Activated B cell treated with CpG ODN at 0.5 μM for 24 hours (primary cell): ENCODE measurements at regions not wholly inside any gene's neighbourhood (a gene's known extent, or its start where the extent isn't known, plus 50 kb on each side); places are given as distances from the start of the nearest gene placed in this dataset.

Source experiments
- ATAC-seq: fragments of 200-7000 bp; cut with Tn5 transposase; one replicate; pipeline ENCODE4 v1.10.0; 2021; ENCODE audit warnings: low read depth, mild to moderate bottlenecking, moderate library complexity
- CTCF ChIA-PET: fragments of 350-600 bp; sonication (Branson Sonifier 250); formaldehyde crosslinking; loops from one replicate; lab custom pipeline; 2021; ENCODE audit warnings: antibody characterized with exemption; lab: Charles Lee
- POLR2A ChIA-PET: fragments of 350-600 bp; sonication (Branson Sonifier 250); formaldehyde crosslinking; loops from one replicate; lab custom pipeline; 2021; ENCODE audit warnings: antibody characterized with exemption; lab: Charles Lee
- DNase-seq: peaks from one replicate; pipeline ENCODE4 v3.0.0; 2022
- H3K27ac Mint-ChIP-seq: one replicate; pipeline ENCODE4 v1.8.0; 2020; ENCODE audit warnings: mixed read lengths
- H3K27me3 Mint-ChIP-seq: one replicate; pipeline ENCODE4 v1.8.0; 2021; ENCODE audit warnings: mixed read lengths
- H3K36me3 Mint-ChIP-seq: one replicate; pipeline ENCODE4 v1.8.0; 2021; ENCODE audit warnings: low read depth, mixed read lengths
- H3K4me1 Mint-ChIP-seq: one replicate; pipeline ENCODE4 v1.8.0; 2021; ENCODE audit warnings: mixed read lengths
- H3K4me3 Mint-ChIP-seq: one replicate; pipeline ENCODE4 v1.8.0; 2020; ENCODE audit warnings: mild to moderate bottlenecking, mixed read lengths
- H3K9me3 Mint-ChIP-seq: one replicate; pipeline ENCODE4 v1.8.0; 2020; ENCODE audit warnings: mixed read lengths
- intact Hi-C: fragments of 100-400 bp; cut with micrococcal nuclease; formaldehyde crosslinking; loops from one replicate; pipeline ENCODE4 v1.15.1; 2024
- TF ChIP-seq, protein P1 (sequence below): fragments of 200-600 bp; IDR thresholded peaks from one replicate; pipeline ENCODE4 v1.8.0; 2022; ENCODE audit warnings: antibody characterized with exemption, mild to moderate bottlenecking

GRCh38 chr6:150482883-150483409 is 114.1 kb downstream of the IYD start:
- Mint-ChIP-seq H3K27me3 (peaks cover 7% of the 10 kb centered on the region), H3K27ac (no peak overlapping the region), H3K4me3 (no peak overlapping the region), H3K9me3 (no peaks in the 10 kb centered on the region), H3K4me1 (no peaks in the 10 kb centered on the region), H3K36me3 (no peaks in the 10 kb centered on the region)
- CTCF ChIA-PET: no interaction called here
- POLR2A ChIA-PET: no interaction called here
- DNase-seq (no peak), ATAC-seq (no peak)
- TF ChIP-seq, protein P1, sequence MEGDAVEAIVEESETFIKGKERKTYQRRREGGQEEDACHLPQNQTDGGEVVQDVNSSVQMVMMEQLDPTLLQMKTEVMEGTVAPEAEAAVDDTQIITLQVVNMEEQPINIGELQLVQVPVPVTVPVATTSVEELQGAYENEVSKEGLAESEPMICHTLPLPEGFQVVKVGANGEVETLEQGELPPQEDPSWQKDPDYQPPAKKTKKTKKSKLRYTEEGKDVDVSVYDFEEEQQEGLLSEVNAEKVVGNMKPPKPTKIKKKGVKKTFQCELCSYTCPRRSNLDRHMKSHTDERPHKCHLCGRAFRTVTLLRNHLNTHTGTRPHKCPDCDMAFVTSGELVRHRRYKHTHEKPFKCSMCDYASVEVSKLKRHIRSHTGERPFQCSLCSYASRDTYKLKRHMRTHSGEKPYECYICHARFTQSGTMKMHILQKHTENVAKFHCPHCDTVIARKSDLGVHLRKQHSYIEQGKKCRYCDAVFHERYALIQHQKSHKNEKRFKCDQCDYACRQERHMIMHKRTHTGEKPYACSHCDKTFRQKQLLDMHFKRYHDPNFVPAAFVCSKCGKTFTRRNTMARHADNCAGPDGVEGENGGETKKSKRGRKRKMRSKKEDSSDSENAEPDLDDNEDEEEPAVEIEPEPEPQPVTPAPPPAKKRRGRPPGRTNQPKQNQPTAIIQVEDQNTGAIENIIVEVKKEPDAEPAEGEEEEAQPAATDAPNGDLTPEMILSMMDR: no peak
- intact Hi-C loops: no loop called here

DNA sequence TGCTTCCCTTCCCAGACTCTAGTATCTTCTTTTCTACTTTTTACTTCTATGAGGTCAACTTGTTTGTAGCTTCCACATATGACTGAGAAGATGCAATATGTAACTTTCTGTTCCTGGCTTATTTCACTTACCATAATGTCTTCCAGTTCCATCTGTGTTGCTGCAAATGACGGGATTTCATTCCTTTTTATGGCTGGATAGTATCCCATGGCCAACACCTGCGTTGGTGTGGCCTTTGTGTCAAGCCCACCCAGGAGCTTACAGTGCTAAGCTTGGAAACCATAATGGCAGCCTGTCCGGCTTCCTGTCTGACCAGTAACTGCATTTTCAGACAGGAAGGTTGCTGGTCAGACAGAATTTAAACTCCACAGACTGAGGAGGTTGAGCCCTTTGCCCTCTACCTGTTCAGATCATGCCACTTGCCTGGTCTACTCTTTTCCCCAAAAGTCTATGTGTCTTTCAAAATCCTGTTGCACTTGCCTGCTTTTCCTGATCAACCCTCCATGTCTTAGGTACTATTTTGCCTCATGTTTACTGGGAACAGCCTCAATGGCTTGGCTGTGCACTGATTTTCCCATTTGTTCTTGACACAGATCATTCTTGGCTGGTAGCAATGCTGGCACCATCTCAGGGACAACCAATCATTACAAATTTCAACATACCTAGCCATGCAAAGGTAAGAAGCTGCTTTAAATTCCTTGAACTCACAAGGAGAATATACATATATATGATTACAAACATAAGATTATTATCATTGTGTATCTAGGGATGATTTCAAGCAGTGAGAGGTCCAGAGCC is 114.3 kb upstream of the PLEKHG1 start:
- Mint-ChIP-seq H3K4me3 (no peak overlapping the region), H3K36me3 (no peaks in the 10 kb centered on the region), H3K4me1 (no peaks in the 10 kb centered on the region), H3K27me3 (peaks cover 3% of the 10 kb centered on the region), H3K27ac (no peak overlapping the region), H3K9me3 (no peaks in the 10 kb centered on the region)
- TF ChIP-seq, protein P1: no peak
- no peak for ATAC-seq
- intact Hi-C loops: no loop called here
- POLR2A ChIA-PET: no interaction called here
- DNase-seq: no peak
- CTCF ChIA-PET: no interaction called here

- CTCF ChIA-PET: no interaction called here
- H3K4me3 Mint-ChIP-seq: no peak overlapping the region
- ATAC-seq: no peak
- H3K9me3 Mint-ChIP-seq: no peaks in the 10 kb centered on the region
- H3K4me1 Mint-ChIP-seq: peaks cover under 1% of the 10 kb centered on the region
- no peaks in the 10 kb centered on the region for H3K27me3 Mint-ChIP-seq
- intact Hi-C loops: no loop called here
- POLR2A ChIA-PET: no interaction called here
- TF ChIP-seq, protein P1: no peak
- no peak for DNase-seq
- no peak overlapping the region for H3K27ac Mint-ChIP-seq
- H3K36me3 Mint-ChIP-seq: no peaks in the 10 kb centered on the region
Observed at GRCh38 chr6:150486048-150486447, 113.6 kb upstream of the PLEKHG1 start.

- ATAC-seq (no peak), DNase-seq (no peak)
- H3K36me3 Mint-ChIP-seq: no peaks in the 10 kb centered on the region
- no peak overlapping the region for H3K27ac Mint-ChIP-seq
- TF ChIP-seq, protein P1: no peak
- intact Hi-C loops: loop anchor here (5.0 kb wide), 1 partner anchor 112 kb away; no protein-coding TSS in a partner anchor
- no peak overlapping the region for H3K4me3 Mint-ChIP-seq
- peaks cover 16% of the 10 kb centered on the region for H3K4me1 Mint-ChIP-seq
- H3K9me3 Mint-ChIP-seq: peaks cover 7% of the 10 kb centered on the region
- CTCF ChIA-PET: no interaction called here
- POLR2A ChIA-PET: interaction anchor here (0.6 to 0.7 kb wide), 2 partner anchors 142 to 273 kb away, joined by 3 read pairs; no protein-coding TSS in a partner anchor
- H3K27me3 Mint-ChIP-seq: no peaks in the 10 kb centered on the region
Observed at GRCh38 chr6:150490586-150490985, 109.1 kb upstream of the PLEKHG1 start.

DNA sequence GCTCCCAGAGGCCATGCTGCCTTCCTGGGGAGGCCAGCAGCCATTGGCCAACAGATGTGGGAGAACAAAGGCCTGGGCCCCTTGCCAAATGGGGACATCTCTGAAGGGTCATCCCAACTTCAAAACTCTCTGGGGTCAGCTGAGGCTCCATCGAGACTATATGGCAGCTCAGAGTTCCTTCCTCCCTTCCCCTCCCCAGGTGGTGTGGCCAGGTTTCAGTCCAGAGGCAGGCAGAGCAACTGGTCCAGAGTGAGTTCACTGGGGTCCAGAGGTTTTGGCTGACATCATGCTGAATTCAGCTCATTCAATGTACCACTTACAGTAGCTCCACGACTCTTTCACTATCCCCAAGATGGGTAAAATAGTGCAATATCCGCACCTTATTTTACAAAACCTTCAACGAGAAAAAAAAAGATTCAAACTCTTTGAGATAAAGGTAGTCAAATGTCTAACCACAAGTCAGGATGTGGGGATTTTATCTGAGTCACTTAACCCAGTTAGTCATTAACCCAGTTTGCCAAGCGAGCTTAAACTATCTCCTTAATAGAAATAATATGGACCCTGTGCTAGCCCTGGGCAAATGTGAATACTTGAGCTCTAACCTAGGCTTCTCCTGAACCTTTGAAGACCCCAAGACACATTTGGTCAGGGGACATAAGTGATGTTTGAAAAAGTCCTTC is 108.4 kb upstream of the PLEKHG1 start:
- intact Hi-C loops: loop anchor here (5.0 kb wide), 1 partner anchor 111 kb away; no protein-coding TSS in a partner anchor
- POLR2A ChIA-PET: interaction anchor here (0.5 to 0.8 kb wide), 4 partner anchors 107 to 742 kb away, joined by 3 to 4 read pairs (median 3); no protein-coding TSS in a partner anchor
- DNase-seq: no peak
- peaks cover 7% of the 10 kb centered on the region for H3K9me3 Mint-ChIP-seq
- no peaks in the 10 kb centered on the region for H3K36me3 Mint-ChIP-seq
- CTCF ChIA-PET: no interaction called here
- H3K27me3 Mint-ChIP-seq: no peaks in the 10 kb centered on the region
- H3K4me3 Mint-ChIP-seq: no peak overlapping the region
- peak overlapping the region; percentile 70 for H3K27ac Mint-ChIP-seq
- TF ChIP-seq, protein P1: no peak
- peaks cover 16% of the 10 kb centered on the region for H3K4me1 Mint-ChIP-seq
- ATAC-seq: peak; percentile 77
